IMR-90 (cell line): ENCODE measurements at regions not wholly inside any gene's neighbourhood (a gene's known extent, or its start where the extent isn't known, plus 50 kb on each side); places are given as distances from the start of the nearest gene placed in this dataset.

Experiments
- BHLHE40 ChIP-seq: fragments of 150-350 bp; IDR thresholded peaks from 2 replicates; pipeline ENCODE4 v1.6.1; 2016; ENCODE audit warnings: mild to moderate bottlenecking, low read depth, low read length
- FOS ChIP-seq: fragments of 150-350 bp; IDR thresholded peaks from 2 replicates; pipeline ENCODE4 v1.6.1; 2016; ENCODE audit warnings: low read depth, low read length
- MAFK ChIP-seq: IDR thresholded peaks from 2 replicates; pipeline ENCODE4 v1.6.1; 2012; ENCODE audit warnings: low read depth, low read length, improper control_type of control experiment
- POLR2A ChIP-seq: IDR thresholded peaks from 2 replicates; pipeline ENCODE4 v1.6.1; 2012; ENCODE audit warnings: mild to moderate bottlenecking, low read depth, low read length
- RAD21 ChIP-seq: IDR thresholded peaks from 2 replicates; pipeline ENCODE4 v1.6.1; 2012; ENCODE audit warnings: low read length, improper control_type of control experiment
- SMC3 ChIP-seq: fragments of 150-350 bp; IDR thresholded peaks from 2 replicates; pipeline ENCODE4 v1.6.1; 2016; ENCODE audit warnings: low read depth, mild to moderate bottlenecking, antibody characterized with exemption, low read length, moderate library complexity
- TF ChIP-seq, protein P1 (sequence below): conservative IDR thresholded peaks from 2 replicates; pipeline ENCODE4 v1.5.1; 2012; ENCODE audit warnings: mild to moderate bottlenecking, low read depth, low read length, improper control_type of control experiment
- TF ChIP-seq, protein P2 (sequence below): fragments of 150-350 bp; IDR thresholded peaks from 2 replicates; pipeline ENCODE4 v1.6.1; 2017; ENCODE audit warnings: mild to moderate bottlenecking, antibody characterized with exemption, low read length, low read depth
- TF ChIP-seq, protein P3 (sequence below): fragments of 150-350 bp; IDR thresholded peaks from 2 replicates; pipeline ENCODE4 v1.6.1; 2016; ENCODE audit warnings: low read depth, mild to moderate bottlenecking, low read length, moderate library complexity, borderline replicate concordance

DNA sequence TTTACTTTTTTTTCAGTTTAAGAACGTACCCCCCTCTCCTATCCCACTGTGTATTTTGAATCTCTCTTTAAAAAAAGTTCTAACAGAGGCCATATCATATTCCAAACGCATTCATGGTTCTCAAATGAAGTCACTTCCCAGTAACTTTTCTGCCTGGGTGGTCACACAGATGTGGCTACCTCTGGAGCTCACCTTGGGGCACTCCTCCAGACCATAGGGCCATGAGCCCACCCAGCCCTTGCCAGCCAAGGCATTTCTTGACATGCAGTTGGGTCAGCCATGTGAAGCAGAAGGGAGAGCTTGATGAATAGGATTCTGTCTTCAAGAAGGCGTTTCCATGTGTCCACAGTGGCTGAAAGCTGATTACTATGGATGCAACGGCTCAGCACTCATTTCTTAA, 239.3 kb downstream of the RAB11FIP2 start:
- TF ChIP-seq, protein P1, sequence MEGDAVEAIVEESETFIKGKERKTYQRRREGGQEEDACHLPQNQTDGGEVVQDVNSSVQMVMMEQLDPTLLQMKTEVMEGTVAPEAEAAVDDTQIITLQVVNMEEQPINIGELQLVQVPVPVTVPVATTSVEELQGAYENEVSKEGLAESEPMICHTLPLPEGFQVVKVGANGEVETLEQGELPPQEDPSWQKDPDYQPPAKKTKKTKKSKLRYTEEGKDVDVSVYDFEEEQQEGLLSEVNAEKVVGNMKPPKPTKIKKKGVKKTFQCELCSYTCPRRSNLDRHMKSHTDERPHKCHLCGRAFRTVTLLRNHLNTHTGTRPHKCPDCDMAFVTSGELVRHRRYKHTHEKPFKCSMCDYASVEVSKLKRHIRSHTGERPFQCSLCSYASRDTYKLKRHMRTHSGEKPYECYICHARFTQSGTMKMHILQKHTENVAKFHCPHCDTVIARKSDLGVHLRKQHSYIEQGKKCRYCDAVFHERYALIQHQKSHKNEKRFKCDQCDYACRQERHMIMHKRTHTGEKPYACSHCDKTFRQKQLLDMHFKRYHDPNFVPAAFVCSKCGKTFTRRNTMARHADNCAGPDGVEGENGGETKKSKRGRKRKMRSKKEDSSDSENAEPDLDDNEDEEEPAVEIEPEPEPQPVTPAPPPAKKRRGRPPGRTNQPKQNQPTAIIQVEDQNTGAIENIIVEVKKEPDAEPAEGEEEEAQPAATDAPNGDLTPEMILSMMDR, result no peak
- TF ChIP-seq, protein P2, sequence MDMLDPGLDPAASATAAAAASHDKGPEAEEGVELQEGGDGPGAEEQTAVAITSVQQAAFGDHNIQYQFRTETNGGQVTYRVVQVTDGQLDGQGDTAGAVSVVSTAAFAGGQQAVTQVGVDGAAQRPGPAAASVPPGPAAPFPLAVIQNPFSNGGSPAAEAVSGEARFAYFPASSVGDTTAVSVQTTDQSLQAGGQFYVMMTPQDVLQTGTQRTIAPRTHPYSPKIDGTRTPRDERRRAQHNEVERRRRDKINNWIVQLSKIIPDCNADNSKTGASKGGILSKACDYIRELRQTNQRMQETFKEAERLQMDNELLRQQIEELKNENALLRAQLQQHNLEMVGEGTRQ, result no peak
- TF ChIP-seq BHLHE40 (no peak), POLR2A (no peak), FOS (no peak), SMC3 (no peak), RAD21 (no peak), MAFK (no peak)
- TF ChIP-seq, protein P3, sequence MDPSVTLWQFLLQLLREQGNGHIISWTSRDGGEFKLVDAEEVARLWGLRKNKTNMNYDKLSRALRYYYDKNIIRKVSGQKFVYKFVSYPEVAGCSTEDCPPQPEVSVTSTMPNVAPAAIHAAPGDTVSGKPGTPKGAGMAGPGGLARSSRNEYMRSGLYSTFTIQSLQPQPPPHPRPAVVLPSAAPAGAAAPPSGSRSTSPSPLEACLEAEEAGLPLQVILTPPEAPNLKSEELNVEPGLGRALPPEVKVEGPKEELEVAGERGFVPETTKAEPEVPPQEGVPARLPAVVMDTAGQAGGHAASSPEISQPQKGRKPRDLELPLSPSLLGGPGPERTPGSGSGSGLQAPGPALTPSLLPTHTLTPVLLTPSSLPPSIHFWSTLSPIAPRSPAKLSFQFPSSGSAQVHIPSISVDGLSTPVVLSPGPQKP, result no peak
